Esophagus muscularis mucosa (tissue), 4 donors: ENCODE measurements at regions not wholly inside any gene's neighbourhood (a gene's known extent, or its start where the extent isn't known, plus 50 kb on each side); places are given as distances from the start of the nearest gene placed in this dataset.

Source experiments
- DNase-seq: peaks from one replicate; pipeline ENCODE4 v3.0.0-alpha.2; 2017; ENCODE audit errors: extremely low spot score
- H3K27ac ChIP-seq, 4 donors: fragments of 200-600 bp; sonication (generic); replicated peaks in 1 of 4; 1 replicate in 3 of 4; 2 replicates in 1 of 4; pipeline ENCODE4 v1.5.1; 2016 to 2019; ENCODE audit warnings: mild to moderate bottlenecking in 1 of 4
- H3K27me3 ChIP-seq, 4 donors: fragments of 200-600 bp; sonication (generic); one replicate each; pipeline versions ENCODE4 v1.5.1 to v1.6.0; 2016 to 2019
- H3K36me3 ChIP-seq, 4 donors: fragments of 200-600 bp; sonication (generic); one replicate each; pipeline ENCODE4 v1.5.1; 2016 to 2019
- H3K4me1 ChIP-seq, 4 donors: fragments of 200-600 bp; sonication (generic); one replicate each; pipeline ENCODE4 v1.5.1; 2016 to 2019
- H3K4me3 ChIP-seq, 4 donors: fragments of 200-600 bp; sonication (generic); 1 replicate in 2 of 4; 2 replicates in 2 of 4; pipeline ENCODE4 v1.5.1; 2016 to 2019; ENCODE audit warnings: mild to moderate bottlenecking in 4 of 4, moderate library complexity in 1 of 4
- H3K9me3 ChIP-seq, 4 donors: fragments of 200-600 bp; sonication (generic); 1 replicate in 3 of 4; 2 replicates in 1 of 4; pipeline ENCODE4 v1.5.1; 2016 to 2019
- EP300 ChIP-seq: sonication (generic); formaldehyde crosslinking; IDR thresholded peaks from one replicate; pipeline ENCODE4 v1.6.1; 2017; ENCODE audit warnings: antibody characterized with exemption
- POLR2A ChIP-seq: fragments of 450-650 bp; IDR thresholded peaks from one replicate; pipeline ENCODE4 v1.6.1; 2017; ENCODE audit warnings: antibody characterized with exemption, moderate library complexity, mild to moderate bottlenecking, low read depth
- POLR2AphosphoS5 ChIP-seq, 2 donors: sonication (generic); formaldehyde crosslinking; IDR thresholded peaks; one replicate each; pipeline ENCODE4 v1.6.1; 2017; ENCODE audit warnings: antibody characterized with exemption in 2 of 2
- WGBS: methylation state at CpG from one replicate; pipeline ENCODE4 v1.1.5; 2018; 5-methylcytosine and 5-hydroxymethylcytosine counted together
- intact Hi-C: fragments of 100-400 bp; cut with DNase I; formaldehyde crosslinking; loops from one replicate; pipeline ENCODE4 v1.15.1; 2023
- TF ChIP-seq, protein P1 (sequence below), 3 experiments: fragments of 200-600 bp in 2 of 3; fragments of 450-650 bp in 1 of 3; sonication (generic) in 2 of 3; IDR thresholded peaks; one replicate each; pipeline ENCODE4 v1.5.1; 2017 to 2019; ENCODE audit warnings: antibody characterized with exemption in 3 of 3, mild to moderate bottlenecking in 2 of 3, moderate library complexity in 1 of 3

DNA sequence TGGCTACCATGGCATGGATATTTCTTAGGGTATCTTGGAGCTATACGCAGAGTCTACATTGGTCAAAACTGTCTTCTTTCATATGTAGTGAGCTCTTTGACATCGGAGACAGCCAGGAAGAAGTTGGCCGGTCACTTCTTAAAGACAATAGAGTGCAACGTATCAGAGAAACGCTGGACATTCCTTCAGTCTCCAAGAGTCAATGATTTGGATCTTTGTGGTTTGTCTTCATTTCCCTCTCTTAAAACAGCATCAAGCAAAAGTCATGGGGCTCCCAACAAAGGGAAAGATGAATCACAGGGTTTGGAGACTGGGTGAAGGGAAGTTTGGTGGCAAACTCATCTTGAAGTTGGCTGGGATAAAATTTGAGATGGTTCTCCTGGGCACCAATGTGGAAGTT lies 320.1 kb downstream of the AGTPBP1 start:
- Histone ChIP-seq H3K9me3 (peaks cover 0 to 9% (median 2%) of the 10 kb centered on the region in 4 donors), H3K4me1 (no peaks in the 10 kb centered on the region), H3K27me3 (no peaks in the 10 kb centered on the region), H3K27ac (no peak overlapping the region), H3K4me3 (no peak overlapping the region), H3K36me3 (no peaks in the 10 kb centered on the region)
- no peak for DNase-seq
- intact Hi-C loops: no loop called here
- TF ChIP-seq EP300 (no peak), POLR2AphosphoS5 (IDR thresholded peaks at IDR 0.05) (no peak), POLR2A (no peak)
- TF ChIP-seq, protein P1, sequence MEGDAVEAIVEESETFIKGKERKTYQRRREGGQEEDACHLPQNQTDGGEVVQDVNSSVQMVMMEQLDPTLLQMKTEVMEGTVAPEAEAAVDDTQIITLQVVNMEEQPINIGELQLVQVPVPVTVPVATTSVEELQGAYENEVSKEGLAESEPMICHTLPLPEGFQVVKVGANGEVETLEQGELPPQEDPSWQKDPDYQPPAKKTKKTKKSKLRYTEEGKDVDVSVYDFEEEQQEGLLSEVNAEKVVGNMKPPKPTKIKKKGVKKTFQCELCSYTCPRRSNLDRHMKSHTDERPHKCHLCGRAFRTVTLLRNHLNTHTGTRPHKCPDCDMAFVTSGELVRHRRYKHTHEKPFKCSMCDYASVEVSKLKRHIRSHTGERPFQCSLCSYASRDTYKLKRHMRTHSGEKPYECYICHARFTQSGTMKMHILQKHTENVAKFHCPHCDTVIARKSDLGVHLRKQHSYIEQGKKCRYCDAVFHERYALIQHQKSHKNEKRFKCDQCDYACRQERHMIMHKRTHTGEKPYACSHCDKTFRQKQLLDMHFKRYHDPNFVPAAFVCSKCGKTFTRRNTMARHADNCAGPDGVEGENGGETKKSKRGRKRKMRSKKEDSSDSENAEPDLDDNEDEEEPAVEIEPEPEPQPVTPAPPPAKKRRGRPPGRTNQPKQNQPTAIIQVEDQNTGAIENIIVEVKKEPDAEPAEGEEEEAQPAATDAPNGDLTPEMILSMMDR (IDR thresholded peaks at IDR 0.05): no peak
- WGBS: 95% methylated on average over 5 of the region's 5 CpGs

DNA sequence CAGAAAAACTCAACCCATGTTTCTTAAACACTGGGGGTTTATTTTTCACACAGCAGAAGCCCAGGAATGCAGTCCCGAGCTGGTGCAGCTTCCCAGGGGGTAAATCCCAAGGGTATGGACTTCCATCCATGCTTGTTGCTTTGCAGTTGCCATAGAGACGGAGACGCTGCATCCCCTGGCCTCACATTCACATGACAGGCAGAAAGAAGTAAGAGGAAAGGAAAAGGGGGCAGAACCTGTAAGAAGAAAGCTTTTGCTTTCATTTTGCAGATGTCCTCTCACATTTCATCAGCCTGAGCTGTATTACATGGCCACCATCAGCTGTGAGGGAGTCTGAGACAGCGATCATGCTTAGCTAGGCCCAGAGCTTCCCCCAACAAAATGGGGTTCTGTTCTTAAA lies 321.0 kb downstream of the AGTPBP1 start:
- whole genome bisulfite sequencing: 43% methylated on average over 4 of the region's 4 CpGs
- Histone ChIP-seq H3K36me3 (no peaks in the 10 kb centered on the region), H3K27me3 (no peaks in the 10 kb centered on the region), H3K4me1 (no peaks in the 10 kb centered on the region), H3K27ac (no peak overlapping the region), H3K9me3 (peaks cover 0 to 9% (median 2%) of the 10 kb centered on the region in 4 donors), H3K4me3 (no peak overlapping the region)
- no peak for TF ChIP-seq POLR2A
- TF ChIP-seq POLR2AphosphoS5 (IDR thresholded peaks at IDR 0.05): no peak
- TF ChIP-seq EP300: no peak
- TF ChIP-seq, protein P1 (IDR thresholded peaks at IDR 0.05): no peak
- intact Hi-C loops: no loop called here
- DNase-seq: no peak

DNA sequence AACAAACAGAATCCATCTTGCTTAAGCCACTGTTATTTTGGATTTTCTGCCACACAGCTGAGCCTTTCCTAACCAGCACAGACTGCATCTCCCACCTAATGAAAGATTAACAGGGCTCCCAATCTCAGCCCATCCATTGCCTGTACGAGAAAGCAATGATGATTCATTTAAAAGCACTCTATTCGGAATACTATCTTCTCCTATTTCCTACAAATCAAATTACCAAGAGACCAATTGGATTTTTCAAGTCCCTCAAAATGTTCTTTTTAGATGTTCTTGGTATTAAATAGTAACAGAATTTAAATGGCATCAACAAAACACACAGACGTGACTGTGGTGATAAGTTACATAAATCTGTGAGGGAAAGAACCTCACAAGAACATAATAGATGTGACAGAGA lies 324.1 kb downstream of the AGTPBP1 start:
- DNase-seq: no peak
- Histone ChIP-seq H3K27me3 (no peaks in the 10 kb centered on the region), H3K4me3 (no peak overlapping the region), H3K4me1 (no peaks in the 10 kb centered on the region), H3K27ac (no peak overlapping the region), H3K36me3 (no peaks in the 10 kb centered on the region), H3K9me3 (peaks cover 0 to 3% (median 1%) of the 10 kb centered on the region in 4 donors)
- no peak for TF ChIP-seq POLR2AphosphoS5 (IDR thresholded peaks at IDR 0.05)
- TF ChIP-seq EP300: no peak
- TF ChIP-seq, protein P1 (IDR thresholded peaks at IDR 0.05): no peak
- no peak for TF ChIP-seq POLR2A
- intact Hi-C loops: no loop called here
- 69% methylated on average over 3 of the region's 3 CpGs for WGBS

DNA sequence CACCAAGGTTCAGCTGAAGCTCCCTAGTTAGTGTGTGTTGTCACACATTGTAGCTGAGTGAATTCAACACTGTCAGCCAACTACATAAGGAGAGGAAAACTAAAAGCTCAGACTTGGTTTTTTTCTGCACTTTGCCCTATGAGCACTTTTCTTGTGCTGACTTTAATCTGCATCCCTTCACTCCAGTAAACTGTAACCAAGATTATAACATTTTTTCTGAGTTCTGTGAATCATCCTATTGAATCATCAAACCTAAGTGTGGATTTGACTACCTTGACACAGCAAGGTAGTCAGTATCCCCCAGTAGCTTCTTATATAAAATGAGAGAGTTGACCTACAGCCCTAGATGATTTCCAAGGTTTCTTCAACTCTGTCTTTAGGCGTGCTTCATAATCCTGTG lies 325.0 kb downstream of the AGTPBP1 start:
- intact Hi-C loops: no loop called here
- H3K27ac ChIP-seq: no peak overlapping the region
- no peaks in the 10 kb centered on the region for H3K27me3 ChIP-seq
- no peaks in the 10 kb centered on the region for H3K36me3 ChIP-seq
- H3K4me1 ChIP-seq: no peaks in the 10 kb centered on the region
- DNase-seq: no peak
- no peaks in the 10 kb centered on the region for H3K9me3 ChIP-seq
- no peak overlapping the region for H3K4me3 ChIP-seq
- TF ChIP-seq EP300 (no peak), POLR2A (no peak)
- WGBS: 67% methylated on average over 1 of the region's 1 CpG

DNA sequence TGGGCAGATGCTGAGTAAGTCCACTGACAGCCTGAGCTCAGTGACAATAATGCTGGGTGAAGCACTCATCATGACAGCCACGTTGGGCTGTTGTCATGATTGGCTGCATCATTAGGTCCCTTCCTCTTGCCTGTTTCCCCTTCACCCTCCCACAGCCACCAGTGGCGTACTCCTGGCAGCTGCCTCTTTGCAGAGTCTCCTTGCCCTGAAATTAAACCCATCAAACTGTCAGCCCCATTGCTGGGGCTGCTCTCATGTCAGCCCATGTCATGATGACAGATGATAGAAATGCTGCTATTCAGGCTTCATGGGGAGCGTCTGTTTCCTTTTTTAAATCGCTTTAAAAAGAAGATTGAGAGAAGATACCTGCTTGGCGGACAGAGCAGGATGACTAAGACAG lies 327.4 kb downstream of the AGTPBP1 start:
- H3K4me3 ChIP-seq: no peak overlapping the region
- no peaks in the 10 kb centered on the region for H3K36me3 ChIP-seq
- no peaks in the 10 kb centered on the region for H3K9me3 ChIP-seq
- H3K27me3 ChIP-seq: no peaks in the 10 kb centered on the region
- intact Hi-C loops: no loop called here
- H3K4me1 ChIP-seq: no peaks in the 10 kb centered on the region
- 51% methylated on average over 5 of the region's 5 CpGs for WGBS
- no peak for DNase-seq
- TF ChIP-seq POLR2A (no peak), POLR2AphosphoS5 (IDR thresholded peaks at IDR 0.05) (no peak), EP300 (no peak)
- TF ChIP-seq, protein P1 (IDR thresholded peaks at IDR 0.05): no peak
- no peak overlapping the region for H3K27ac ChIP-seq
